ENCODE measurements at regions not wholly inside any gene's neighbourhood (a gene's known extent, or its start where the extent isn't known, plus 50 kb on each side); places are given as distances from the start of the nearest gene placed in this dataset.
"Not testable (repeated sequence)": the region's sequence is repeated elsewhere in the genome, so short reads cannot be mapped to it uniquely, and the experiment has no call there.

GRCh38 chr5:100401149-100401548, 134.0 kb upstream of the FAM174A start:
- Histone ChIP-seq H3K27ac (no peak overlapping the region), H3K4me3 (no peak overlapping the region), H3K36me3 (no peaks in the 10 kb centered on the region), H3K4me1 (no peaks in the 10 kb centered on the region), H3K9me3 (no peaks in the 10 kb centered on the region), H3K27me3 (no peaks in the 10 kb centered on the region)
- DNase-seq (ENCODE audit: low spot score in 2 of 2) = no peak
- intact Hi-C loops (cut with DNase I; ENCODE audit: low total_unique reads) = no loop called here
- TF ChIP-seq POLR2A (IDR thresholded peaks at IDR 0.05) (no peak), CTCF (IDR thresholded peaks at IDR 0.05) (no peak), POLR2AphosphoS5 (IDR thresholded peaks at IDR 0.05) (no peak)

GRCh38 chr5:100398815-100399214, 136.4 kb upstream of the FAM174A start:
- H3K4me1 ChIP-seq; intact Hi-C loops (cut with DNase I; ENCODE audit: low total_unique reads); H3K9me3 ChIP-seq; H3K36me3 ChIP-seq; H3K27me3 ChIP-seq; H3K27ac ChIP-seq; DNase-seq (ENCODE audit: low spot score in 2 of 2); H3K4me3 ChIP-seq: not testable (repeated sequence)

GRCh38 chr5:100379254-100379858, 155.8 kb upstream of the FAM174A start:
- H3K27ac ChIP-seq; H3K9me3 ChIP-seq; intact Hi-C loops (cut with DNase I; ENCODE audit: low total_unique reads); DNase-seq (ENCODE audit: low spot score in 2 of 2); H3K27me3 ChIP-seq; H3K4me1 ChIP-seq; H3K36me3 ChIP-seq; H3K4me3 ChIP-seq: not testable (repeated sequence)

- H3K4me3 ChIP-seq; H3K36me3 ChIP-seq; intact Hi-C loops (cut with DNase I; ENCODE audit: low total_unique reads); H3K4me1 ChIP-seq; H3K27me3 ChIP-seq; H3K27ac ChIP-seq; DNase-seq (ENCODE audit: low spot score in 2 of 2); H3K9me3 ChIP-seq: not testable (repeated sequence)
Measured at GRCh38 chr5:100364757-100365478, 170.3 kb upstream of the FAM174A start.

DNA sequence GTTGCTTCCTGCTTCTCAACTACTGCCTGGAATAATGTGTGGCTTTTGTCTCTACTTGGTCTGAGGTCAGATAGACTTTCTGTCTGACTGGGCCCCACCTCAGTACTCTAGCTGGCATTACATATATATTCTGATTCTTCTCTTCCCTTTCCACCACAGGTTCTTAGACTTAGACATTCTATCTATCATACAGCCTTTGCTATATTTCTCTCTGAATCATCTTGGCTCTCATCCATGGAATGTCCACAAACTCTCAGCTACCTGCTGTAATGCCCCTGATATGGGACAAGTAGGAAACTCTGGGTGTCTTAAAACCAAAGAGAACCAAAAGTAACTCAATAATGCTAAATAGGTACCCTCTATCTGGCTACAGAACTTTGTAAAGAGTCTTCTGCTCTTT, 170.8 kb upstream of the FAM174A start:
- H3K4me1 ChIP-seq; DNase-seq (ENCODE audit: low spot score in 2 of 2); H3K9me3 ChIP-seq; H3K27me3 ChIP-seq; H3K36me3 ChIP-seq; H3K4me3 ChIP-seq; intact Hi-C loops (cut with DNase I; ENCODE audit: low total_unique reads); H3K27ac ChIP-seq: not testable (repeated sequence)

DNA sequence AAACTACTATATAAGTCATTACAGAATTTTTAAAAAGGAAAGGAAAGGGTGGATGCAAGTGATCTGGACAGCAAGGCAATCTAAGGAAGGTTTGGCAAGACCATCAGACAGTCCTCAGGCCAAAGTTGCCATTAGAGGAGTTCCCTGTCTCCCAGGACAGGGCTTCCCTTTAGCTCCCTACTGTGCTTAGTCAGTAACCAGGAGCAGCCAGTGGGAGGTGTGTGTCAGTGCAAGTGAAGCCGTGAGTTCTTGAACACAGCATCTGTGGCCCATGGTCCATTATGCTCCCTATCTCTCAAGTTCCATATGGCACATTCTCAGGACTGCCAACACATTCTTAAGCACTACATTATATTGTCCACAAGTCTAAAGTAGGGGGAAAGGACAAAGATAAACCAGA, 175.2 kb upstream of the FAM174A start:
- H3K36me3 ChIP-seq; H3K4me1 ChIP-seq; intact Hi-C loops (cut with DNase I; ENCODE audit: low total_unique reads); H3K27ac ChIP-seq; H3K4me3 ChIP-seq; H3K27me3 ChIP-seq; H3K9me3 ChIP-seq; DNase-seq (ENCODE audit: low spot score in 2 of 2): not testable (repeated sequence)

DNA sequence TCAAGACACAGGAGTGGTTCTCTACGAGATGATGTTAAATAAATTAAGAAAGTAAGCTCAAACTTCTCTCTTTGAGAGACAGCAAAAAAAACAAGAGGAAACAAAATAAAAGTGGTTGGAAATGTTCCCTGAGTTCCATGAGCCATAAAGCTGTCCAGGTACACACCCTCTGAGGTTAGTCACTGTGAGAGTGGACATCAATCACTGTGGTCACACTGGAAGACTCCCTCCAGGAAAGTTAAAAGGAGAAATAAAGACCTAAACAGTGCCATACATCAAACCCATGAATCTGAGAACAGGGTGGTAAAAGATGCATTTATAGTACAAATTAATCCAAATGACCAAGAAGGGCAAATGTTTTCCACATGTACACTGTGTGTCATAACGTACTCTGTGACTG, 188.9 kb upstream of the FAM174A start:
- H3K9me3 ChIP-seq; H3K27ac ChIP-seq; DNase-seq (ENCODE audit: low spot score in 2 of 2); H3K27me3 ChIP-seq; intact Hi-C loops (cut with DNase I; ENCODE audit: low total_unique reads); H3K36me3 ChIP-seq; H3K4me1 ChIP-seq; H3K4me3 ChIP-seq: not testable (repeated sequence)

- H3K4me1 ChIP-seq; H3K27ac ChIP-seq; H3K36me3 ChIP-seq; H3K4me3 ChIP-seq; H3K27me3 ChIP-seq; intact Hi-C loops (cut with DNase I; ENCODE audit: low total_unique reads); H3K9me3 ChIP-seq; DNase-seq (ENCODE audit: low spot score in 2 of 2): not testable (repeated sequence)
Measured at GRCh38 chr5:100341485-100341884, 193.7 kb upstream of the FAM174A start.

GRCh38 chr5:100322483-100322882, 212.7 kb upstream of the FAM174A start:
- Histone ChIP-seq H3K36me3 (no peaks in the 10 kb centered on the region), H3K27ac (no peak overlapping the region), H3K27me3 (no peaks in the 10 kb centered on the region), H3K4me1 (no peaks in the 10 kb centered on the region), H3K9me3 (no peaks in the 10 kb centered on the region), H3K4me3 (no peak overlapping the region)
- intact Hi-C loops (cut with DNase I; ENCODE audit: low total_unique reads) = no loop called here
- no peak for DNase-seq (ENCODE audit: low spot score in 2 of 2)
- no peak for TF ChIP-seq POLR2A (IDR thresholded peaks at IDR 0.05)
- no peak for TF ChIP-seq POLR2AphosphoS5 (IDR thresholded peaks at IDR 0.05)
- TF ChIP-seq CTCF (IDR thresholded peaks at IDR 0.05) = no peak
